Fibroblast of lung (primary cell): ENCODE measurements at regions not wholly inside any gene's neighbourhood (a gene's known extent, or its start where the extent isn't known, plus 50 kb on each side); places are given as distances from the start of the nearest gene placed in this dataset.

Experiments used
- DNase-seq, 2 donors: peaks; one replicate each; pipeline versions ENCODE4 v3.0.0 to v3.0.0-alpha.2; 2010; ENCODE audit warnings: low read depth in 2 of 2
- H2AFZ ChIP-seq: 2 replicates; pipeline ENCODE4 v1.5.1; 2012; ENCODE audit warnings: low read length, control low read depth, inconsistent platforms
- H3K27ac ChIP-seq: 2 replicates; pipeline ENCODE4 v1.5.1; 2011; ENCODE audit warnings: low read length, control low read depth; ENCODE audit not compliant: insufficient read depth
- H3K27me3 ChIP-seq: 2 replicates; pipeline ENCODE4 v1.5.1; 2011; ENCODE audit warnings: mild to moderate bottlenecking, low read length; ENCODE audit not compliant: control insufficient read depth, insufficient read depth
- H3K36me3 ChIP-seq: 2 replicates; pipeline ENCODE4 v1.5.1; 2011; ENCODE audit warnings: low read length; ENCODE audit not compliant: control insufficient read depth, insufficient read depth
- H3K4me1 ChIP-seq: 2 replicates; pipeline ENCODE4 v1.5.1; 2011; ENCODE audit warnings: low read length; ENCODE audit not compliant: control insufficient read depth, insufficient read depth; ENCODE audit errors: extremely low read depth
- H3K4me2 ChIP-seq: 2 replicates; pipeline ENCODE4 v1.5.1; 2011; ENCODE audit warnings: low read length, control low read depth; ENCODE audit not compliant: insufficient read depth; ENCODE audit errors: extremely low read depth
- H3K4me3 ChIP-seq, 4 experiments: fragments of 200-600 bp in 1 of 4; sonication (generic) in 1 of 4; replicated peaks in 1 of 4; 2 replicates each; pipeline ENCODE4 v1.5.1; 2011 to 2016; ENCODE audit warnings: low read length in 4 of 4, low read depth in 3 of 4, mild to moderate bottlenecking in 3 of 4, control low read depth in 2 of 4, inconsistent platforms in 1 of 4, mixed read lengths in 1 of 4; ENCODE audit not compliant: insufficient read depth in 1 of 4; ENCODE audit errors: control extremely low read depth in 1 of 4
- H3K79me2 ChIP-seq: 2 replicates; pipeline ENCODE4 v1.5.1; 2012; ENCODE audit warnings: mild to moderate bottlenecking, low read length, inconsistent platforms; ENCODE audit not compliant: control insufficient read depth, insufficient read depth
- H3K9ac ChIP-seq: 2 replicates; pipeline ENCODE4 v1.5.1; 2011; ENCODE audit warnings: mild to moderate bottlenecking, low read length, control low read depth; ENCODE audit not compliant: insufficient read depth
- H3K9me3 ChIP-seq: 2 replicates; pipeline ENCODE4 v1.5.1; 2012; ENCODE audit warnings: low read depth, low read length; ENCODE audit not compliant: control insufficient read depth, insufficient read depth
- H4K20me1 ChIP-seq: 2 replicates; pipeline ENCODE4 v1.5.1; 2011; ENCODE audit warnings: low read length; ENCODE audit not compliant: control insufficient read depth, insufficient read depth; ENCODE audit errors: extremely low read depth
- EZH2 ChIP-seq: IDR thresholded peaks from 2 replicates; pipeline ENCODE4 v1.5.1; 2012; ENCODE audit warnings: low read length, control low read depth, mild to moderate bottlenecking; ENCODE audit errors: missing control alignments
- TF ChIP-seq, protein P1 (sequence below), 2 donors: IDR thresholded peaks in 1 of 2; conservative IDR thresholded peaks in 1 of 2; 1 replicate in 1 of 2; 2 replicates in 1 of 2; pipeline ENCODE4 v1.5.1; 2011 to 2012; ENCODE audit warnings: low read length in 2 of 2, control low read depth in 1 of 2, inconsistent platforms in 1 of 2, low read depth in 1 of 2, mild to moderate bottlenecking in 1 of 2

DNA sequence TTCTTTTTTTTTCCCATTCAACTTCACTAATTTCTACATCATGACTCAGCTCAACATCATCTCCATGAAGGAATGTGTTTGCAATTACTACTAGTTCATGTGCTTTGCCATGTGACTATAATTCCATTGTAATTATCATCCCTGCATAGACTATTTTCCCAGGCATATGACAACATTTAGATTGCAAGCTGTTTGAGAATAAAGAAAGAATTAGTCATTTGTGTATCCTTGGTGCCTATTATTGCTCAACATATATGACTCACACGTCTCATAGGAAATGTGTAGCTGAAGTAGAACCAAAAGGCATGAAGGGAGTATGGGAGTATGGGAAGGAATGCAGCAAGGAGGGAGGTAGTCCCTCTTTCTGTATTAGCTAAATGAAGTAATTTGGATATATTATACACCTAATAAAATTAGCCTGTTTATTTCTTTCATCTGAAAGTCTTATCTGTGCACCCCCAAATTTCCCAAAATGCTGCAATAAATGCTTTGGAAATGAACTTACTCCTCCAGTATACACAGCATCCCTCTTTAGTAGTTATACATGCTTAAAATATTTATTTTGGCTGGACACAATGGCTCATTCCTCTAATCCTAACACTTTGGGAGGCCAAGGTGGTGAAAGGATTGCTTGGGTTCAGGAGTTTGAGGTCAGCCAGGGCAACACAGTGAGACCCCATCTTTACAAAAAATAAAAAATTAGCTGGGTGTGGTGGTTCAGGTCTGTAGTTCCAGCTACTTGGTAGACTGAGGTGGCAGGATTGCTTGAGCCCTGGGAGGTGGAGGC, 316.9 kb upstream of the ADGRL4 start:
- H3K4me1 ChIP-seq = peaks cover 3% of the 10 kb centered on the region
- H2AFZ ChIP-seq = no peak overlapping the region
- no peaks in the 10 kb centered on the region for H3K36me3 ChIP-seq
- no peak overlapping the region for H3K9ac ChIP-seq
- H4K20me1 ChIP-seq = no peaks in the 10 kb centered on the region
- H3K27ac ChIP-seq = peak overlapping the region; percentile 82
- no peaks in the 10 kb centered on the region for H3K79me2 ChIP-seq
- peak; percentile 97 to 100 for DNase-seq
- no peaks in the 10 kb centered on the region for H3K27me3 ChIP-seq
- no peak for TF ChIP-seq EZH2
- TF ChIP-seq, protein P1, sequence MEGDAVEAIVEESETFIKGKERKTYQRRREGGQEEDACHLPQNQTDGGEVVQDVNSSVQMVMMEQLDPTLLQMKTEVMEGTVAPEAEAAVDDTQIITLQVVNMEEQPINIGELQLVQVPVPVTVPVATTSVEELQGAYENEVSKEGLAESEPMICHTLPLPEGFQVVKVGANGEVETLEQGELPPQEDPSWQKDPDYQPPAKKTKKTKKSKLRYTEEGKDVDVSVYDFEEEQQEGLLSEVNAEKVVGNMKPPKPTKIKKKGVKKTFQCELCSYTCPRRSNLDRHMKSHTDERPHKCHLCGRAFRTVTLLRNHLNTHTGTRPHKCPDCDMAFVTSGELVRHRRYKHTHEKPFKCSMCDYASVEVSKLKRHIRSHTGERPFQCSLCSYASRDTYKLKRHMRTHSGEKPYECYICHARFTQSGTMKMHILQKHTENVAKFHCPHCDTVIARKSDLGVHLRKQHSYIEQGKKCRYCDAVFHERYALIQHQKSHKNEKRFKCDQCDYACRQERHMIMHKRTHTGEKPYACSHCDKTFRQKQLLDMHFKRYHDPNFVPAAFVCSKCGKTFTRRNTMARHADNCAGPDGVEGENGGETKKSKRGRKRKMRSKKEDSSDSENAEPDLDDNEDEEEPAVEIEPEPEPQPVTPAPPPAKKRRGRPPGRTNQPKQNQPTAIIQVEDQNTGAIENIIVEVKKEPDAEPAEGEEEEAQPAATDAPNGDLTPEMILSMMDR (conservative IDR thresholded peaks at IDR 0.05 in 1 of 2, IDR thresholded peaks at IDR 0.05 in 1 of 2; ENCODE audit: low read depth in 1 of 2, low read length in 2 of 2) = no peak
- H3K4me3 ChIP-seq = no peak overlapping the region
- H3K9me3 ChIP-seq = no peaks in the 10 kb centered on the region
- H3K4me2 ChIP-seq = peak overlapping the region; percentile 1

DNA sequence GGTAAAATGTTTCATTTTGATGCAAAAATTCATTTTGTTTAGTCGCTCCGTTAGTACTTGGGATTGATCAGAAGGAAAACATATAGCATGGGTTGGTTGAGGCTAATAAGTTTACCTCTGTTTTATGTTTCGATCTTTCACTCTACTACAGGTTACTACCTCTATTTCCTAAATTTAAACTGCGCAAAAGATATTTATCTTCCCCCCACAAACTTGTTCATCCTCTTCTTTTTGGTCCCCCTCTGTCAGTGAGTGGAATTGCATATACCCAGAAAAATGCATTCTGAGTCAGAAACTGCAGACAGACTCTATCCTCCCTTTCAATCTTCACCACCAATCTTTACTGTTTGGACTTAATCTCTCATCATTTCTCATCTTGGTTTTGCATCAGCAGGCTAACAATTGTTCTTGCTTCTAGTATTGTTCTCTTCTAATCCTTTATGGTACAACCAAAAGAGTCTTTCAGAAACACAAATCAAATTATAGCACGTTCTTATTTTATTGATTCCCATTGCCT, 316.0 kb upstream of the ADGRL4 start:
- Histone ChIP-seq H3K4me3 (no peak overlapping the region), H3K36me3 (no peaks in the 10 kb centered on the region), H2AFZ (peak overlapping the region; percentile 8), H3K4me1 (peaks cover 3% of the 10 kb centered on the region), H3K27me3 (no peaks in the 10 kb centered on the region), H4K20me1 (no peaks in the 10 kb centered on the region), H3K79me2 (no peaks in the 10 kb centered on the region), H3K27ac (peak overlapping the region; percentile 82), H3K4me2 (peak overlapping the region; percentile 37), H3K9me3 (no peaks in the 10 kb centered on the region), H3K9ac (peak overlapping the region; percentile 24)
- peak in 1 of 2 donors; percentile 26 for DNase-seq
- TF ChIP-seq, protein P1 (conservative IDR thresholded peaks at IDR 0.05 in 1 of 2, IDR thresholded peaks at IDR 0.05 in 1 of 2; ENCODE audit: low read depth in 1 of 2, low read length in 2 of 2) = peak in 1 of 2 donors; percentile 9
- TF ChIP-seq EZH2 = no peak

DNA sequence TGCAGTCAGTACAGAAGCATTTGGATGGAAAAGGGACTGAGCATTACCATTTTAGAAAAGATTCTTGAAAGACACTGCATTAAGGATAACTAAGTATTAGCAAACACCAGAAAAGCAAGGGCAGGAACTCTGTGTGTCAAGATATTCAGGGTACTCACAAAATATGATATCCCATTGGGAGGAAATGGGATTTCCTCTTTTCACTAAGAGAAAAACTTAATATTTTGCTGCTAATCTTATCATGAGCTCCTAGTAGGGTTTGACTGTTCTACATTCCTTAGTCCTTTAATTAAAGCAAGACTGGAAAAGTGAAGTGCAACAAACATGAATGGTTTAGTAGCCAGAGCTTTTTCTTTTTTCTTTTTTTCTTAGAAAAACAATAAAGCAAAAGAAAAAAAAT, 305.9 kb upstream of the ADGRL4 start:
- no peak overlapping the region for H3K4me3 ChIP-seq
- H3K27me3 ChIP-seq = no peaks in the 10 kb centered on the region
- no peak overlapping the region for H3K9ac ChIP-seq
- no peak for DNase-seq
- H4K20me1 ChIP-seq = no peaks in the 10 kb centered on the region
- no peaks in the 10 kb centered on the region for H3K4me1 ChIP-seq
- no peaks in the 10 kb centered on the region for H3K79me2 ChIP-seq
- H3K36me3 ChIP-seq = no peaks in the 10 kb centered on the region
- TF ChIP-seq, protein P1 (conservative IDR thresholded peaks at IDR 0.05 in 1 of 2, IDR thresholded peaks at IDR 0.05 in 1 of 2; ENCODE audit: low read depth in 1 of 2, low read length in 2 of 2) = no peak
- TF ChIP-seq EZH2 = no peak
- H3K4me2 ChIP-seq = no peak overlapping the region
- no peak overlapping the region for H3K27ac ChIP-seq
- H2AFZ ChIP-seq = no peak overlapping the region
- H3K9me3 ChIP-seq = no peaks in the 10 kb centered on the region
